ENCODE measurements at regions not wholly inside any gene's neighbourhood (a gene's known extent, or its start where the extent isn't known, plus 50 kb on each side); places are given as distances from the start of the nearest gene placed in this dataset.

- no peak for DNase-seq
Measured at GRCh38 chr12:93015871-93016751, 87.0 kb upstream of the EEA1 start.

- DNase-seq = no peak
Measured at GRCh38 chr12:93016752-93017350, 87.8 kb upstream of the EEA1 start.

- DNase-seq = no peak
Measured at GRCh38 chr12:93018610-93019009, 89.5 kb upstream of the EEA1 start.

- no peak for DNase-seq
Measured at GRCh38 chr12:93019212-93019927, 90.3 kb upstream of the EEA1 start.

GRCh38 chr12:93019975-93020630, 91.0 kb upstream of the EEA1 start:
- DNase-seq = no peak

- no peak for DNase-seq
Measured at GRCh38 chr12:93020631-93021597, 91.8 kb upstream of the EEA1 start.

GRCh38 chr12:93022603-93023340, 93.7 kb upstream of the EEA1 start:
- no peak for DNase-seq

GRCh38 chr12:93025145-93026103, 96.3 kb upstream of the EEA1 start:
- DNase-seq = peak; percentile 19

GRCh38 chr12:93027041-93027440, 97.9 kb upstream of the EEA1 start:
- no peak for DNase-seq

- no peak for DNase-seq
Measured at GRCh38 chr12:93029091-93029490, 100.0 kb upstream of the EEA1 start.

GRCh38 chr12:93031028-93031427, 101.9 kb upstream of the EEA1 start:
- no peak for DNase-seq

GRCh38 chr12:93032758-93033157, 103.7 kb upstream of the EEA1 start:
- DNase-seq = no peak

GRCh38 chr12:93033948-93034347, 104.9 kb upstream of the EEA1 start:
- DNase-seq = no peak

GRCh38 chr12:93039062-93039461, 110.0 kb upstream of the EEA1 start:
- no peak for DNase-seq

- DNase-seq = no peak
Measured at GRCh38 chr12:93039930-93040329, 110.8 kb upstream of the EEA1 start.

GRCh38 chr12:93040367-93040766, 111.3 kb upstream of the EEA1 start:
- no peak for DNase-seq

GRCh38 chr12:93041416-93041815, 112.3 kb upstream of the EEA1 start:
- DNase-seq = no peak

- no peak for DNase-seq
Measured at GRCh38 chr12:93042283-93042682, 113.2 kb upstream of the EEA1 start.

GRCh38 chr12:93042684-93043083, 113.6 kb upstream of the EEA1 start:
- no peak for DNase-seq

Data from CD4-positive, alpha-beta T cell treated with Interleukin-17A for 1 hour (primary cell).